ENCODE measurements at regions not wholly inside any gene's neighbourhood (a gene's known extent, or its start where the extent isn't known, plus 50 kb on each side); places are given as distances from the start of the nearest gene placed in this dataset.

GRCh38 chr1:25089772-25090171, 142.5 kb downstream of the SYF2 start:
- no peak overlapping the region for H3K4me3 ChIP-seq (ENCODE audit: low read length)
- no peak for TF ChIP-seq CTCF (conservative IDR thresholded peaks at IDR 0.05; ENCODE audit: low read depth, low read length)
- DNase-seq (ENCODE audit: low read depth) = no peak

DNA sequence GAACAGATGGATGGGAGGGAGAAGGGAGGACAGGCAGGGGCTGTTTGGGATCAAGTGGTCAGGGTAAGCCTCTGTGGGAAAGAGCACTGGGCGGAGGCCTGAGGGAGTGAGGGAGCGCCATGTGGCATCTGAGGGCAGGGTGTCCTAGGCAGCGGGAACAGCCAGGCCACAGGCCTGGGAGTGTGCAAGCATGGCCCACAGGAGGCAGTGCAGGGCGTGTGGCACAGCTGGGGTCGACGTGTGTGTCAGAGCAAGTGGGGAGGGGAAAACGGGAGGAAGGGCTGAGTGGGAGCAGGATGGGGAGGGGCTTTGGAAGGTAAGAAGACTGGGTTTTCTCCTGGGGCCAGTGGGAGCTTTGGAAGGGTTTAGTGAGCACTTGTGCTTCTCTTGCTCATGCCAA, 143.4 kb downstream of the SYF2 start:
- H3K4me3 ChIP-seq (ENCODE audit: low read length) = no peak overlapping the region
- no peak for DNase-seq (ENCODE audit: low read depth)
- no peak for TF ChIP-seq CTCF (conservative IDR thresholded peaks at IDR 0.05; ENCODE audit: low read depth, low read length)

DNA sequence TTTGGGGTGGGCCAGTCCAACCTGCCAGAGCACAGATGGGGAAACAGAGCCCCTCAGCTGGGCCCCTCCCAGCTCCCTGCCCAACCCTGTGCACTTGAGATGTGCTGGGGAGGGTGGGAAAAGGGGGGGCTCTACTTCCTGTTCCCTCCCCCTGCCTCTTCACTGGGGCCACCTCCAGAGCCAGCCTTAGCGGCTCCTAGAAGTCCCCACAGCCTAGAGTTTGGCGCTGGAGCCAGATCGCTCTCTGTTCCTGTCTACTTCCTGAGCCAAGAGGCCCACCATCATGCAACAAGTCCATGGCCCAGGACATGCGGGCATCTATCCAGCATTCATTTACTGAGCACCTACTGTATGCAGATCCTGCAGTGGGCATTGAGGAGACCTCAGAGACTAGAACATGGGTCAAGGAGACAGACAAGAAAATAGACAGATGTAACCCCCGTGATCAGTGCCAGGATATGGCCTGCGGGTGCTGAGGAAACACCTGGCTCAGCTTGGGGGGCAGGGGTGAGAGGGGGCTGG, 144.1 kb downstream of the SYF2 start:
- DNase-seq (ENCODE audit: low read depth) = no peak
- no peak overlapping the region for H3K4me3 ChIP-seq (ENCODE audit: low read length)
- no peak for TF ChIP-seq CTCF (conservative IDR thresholded peaks at IDR 0.05; ENCODE audit: low read depth, low read length)

GRCh38 chr1:25086518-25087079, 145.7 kb downstream of the SYF2 start:
- no peak for TF ChIP-seq CTCF (conservative IDR thresholded peaks at IDR 0.05; ENCODE audit: low read depth, low read length)
- no peak for DNase-seq (ENCODE audit: low read depth)
- H3K4me3 ChIP-seq (ENCODE audit: low read length) = no peak overlapping the region

DNA sequence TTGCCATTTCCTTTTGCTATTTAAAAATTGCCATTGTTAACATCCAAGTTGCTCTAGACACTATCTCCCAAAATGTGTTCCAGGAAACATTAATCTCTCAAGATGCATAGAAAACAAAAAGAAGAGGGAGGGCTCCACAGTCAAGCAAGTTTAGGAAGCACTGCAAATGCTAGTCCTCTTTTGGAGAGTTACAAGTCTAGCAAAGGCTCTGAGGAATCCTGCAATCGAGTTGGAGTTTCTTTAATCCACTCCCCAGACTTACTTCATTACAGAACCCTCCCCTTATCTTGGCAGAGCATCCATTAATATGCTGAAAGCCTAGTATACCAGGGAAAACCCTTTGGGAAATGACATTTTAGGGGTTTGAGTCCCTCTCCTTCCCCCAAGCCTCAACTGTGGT, 147.9 kb downstream of the SYF2 start:
- TF ChIP-seq CTCF (conservative IDR thresholded peaks at IDR 0.05; ENCODE audit: low read depth, low read length) = no peak
- DNase-seq (ENCODE audit: low read depth) = no peak
- H3K4me3 ChIP-seq (ENCODE audit: low read length) = no peak overlapping the region

DNA sequence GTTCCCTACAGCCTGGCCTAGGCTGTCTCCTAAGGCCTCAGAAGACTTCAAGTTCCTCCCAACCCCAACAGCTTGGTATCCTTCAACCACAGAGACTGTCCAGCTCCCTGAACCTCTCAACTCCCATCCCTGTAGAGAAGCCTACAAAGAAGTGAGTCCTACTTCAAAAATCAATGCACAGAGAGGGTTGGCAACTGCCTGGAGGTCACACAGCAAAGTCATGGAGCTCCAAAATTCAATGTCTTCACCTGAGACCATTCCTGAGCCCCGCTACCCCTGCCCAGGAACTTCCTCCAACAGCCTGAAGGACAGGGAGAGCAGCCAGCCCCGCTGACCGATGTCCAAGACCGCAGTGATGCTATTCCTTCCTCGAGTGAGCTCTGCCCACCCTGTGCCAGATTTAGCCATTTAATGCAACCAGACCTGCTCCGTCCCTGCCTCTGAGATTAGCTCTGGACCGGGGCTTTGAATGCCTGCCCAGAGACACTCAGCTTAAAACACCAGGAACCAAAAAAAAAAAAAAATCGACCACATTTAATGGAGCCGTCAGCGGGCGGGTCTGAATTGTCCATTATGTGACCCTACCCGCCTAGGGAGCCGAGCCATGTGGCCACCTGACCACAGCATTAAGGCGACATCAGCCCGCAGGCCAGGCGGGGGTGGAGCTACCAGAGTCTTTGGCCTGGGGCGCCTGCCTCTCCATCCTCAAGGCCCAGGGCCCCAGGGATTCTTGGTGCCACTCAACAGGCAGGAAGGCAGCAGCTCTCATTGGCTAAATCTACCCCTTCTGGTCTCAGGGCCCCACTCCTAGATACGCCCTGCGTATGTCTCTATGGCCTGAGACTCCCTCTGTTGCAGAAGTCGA, 148.6 kb downstream of the SYF2 start:
- DNase-seq (ENCODE audit: low read depth) = no peak
- TF ChIP-seq CTCF (conservative IDR thresholded peaks at IDR 0.05; ENCODE audit: low read depth, low read length) = no peak
- no peak overlapping the region for H3K4me3 ChIP-seq (ENCODE audit: low read length)

GRCh38 chr1:25082995-25083394, 149.3 kb downstream of the SYF2 start:
- DNase-seq (ENCODE audit: low read depth) = no peak
- no peak overlapping the region for H3K4me3 ChIP-seq (ENCODE audit: low read length)
- TF ChIP-seq CTCF (conservative IDR thresholded peaks at IDR 0.05; ENCODE audit: low read depth, low read length) = no peak
